ENCODE measurements at regions not wholly inside any gene's neighbourhood (a gene's known extent, or its start where the extent isn't known, plus 50 kb on each side); places are given as distances from the start of the nearest gene placed in this dataset.

DNA sequence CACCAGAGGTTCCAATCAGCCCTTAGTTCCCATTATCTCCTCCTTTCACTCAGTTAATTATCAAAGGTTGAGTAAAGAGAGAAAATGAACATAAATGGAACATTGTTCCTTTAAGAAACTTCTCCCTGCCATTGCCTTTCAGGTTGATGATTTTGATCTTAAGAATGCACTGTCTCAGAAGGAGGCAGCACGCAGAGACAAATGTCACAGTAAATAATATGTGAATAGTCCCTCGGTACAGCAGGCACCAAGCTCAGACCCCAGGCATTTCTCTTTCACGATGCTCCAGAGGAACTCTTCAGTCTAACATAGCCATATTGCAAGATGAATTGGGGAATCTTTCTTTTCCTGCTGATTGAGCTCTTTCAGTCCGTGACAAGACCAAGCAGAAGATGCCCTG is 435.3 kb upstream of the SPTLC3 start:
- TF ChIP-seq CEBPB (IDR thresholded peaks at IDR 0.05), result no peak
- TF ChIP-seq, protein P1, sequence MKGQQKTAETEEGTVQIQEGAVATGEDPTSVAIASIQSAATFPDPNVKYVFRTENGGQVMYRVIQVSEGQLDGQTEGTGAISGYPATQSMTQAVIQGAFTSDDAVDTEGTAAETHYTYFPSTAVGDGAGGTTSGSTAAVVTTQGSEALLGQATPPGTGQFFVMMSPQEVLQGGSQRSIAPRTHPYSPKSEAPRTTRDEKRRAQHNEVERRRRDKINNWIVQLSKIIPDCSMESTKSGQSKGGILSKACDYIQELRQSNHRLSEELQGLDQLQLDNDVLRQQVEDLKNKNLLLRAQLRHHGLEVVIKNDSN (IDR thresholded peaks at IDR 0.05), result no peak
- TF ChIP-seq TEAD4 (IDR thresholded peaks at IDR 0.05), result no peak
- TF ChIP-seq CREB1 (IDR thresholded peaks at IDR 0.05; ENCODE audit: low read depth), result no peak
- TF ChIP-seq FOXM1 (IDR thresholded peaks at IDR 0.05; ENCODE audit: borderline replicate concordance, low read depth), result no peak
- no peak for TF ChIP-seq RAD21 (IDR thresholded peaks at IDR 0.05; ENCODE audit: low read depth)
- TF ChIP-seq, protein P2, sequence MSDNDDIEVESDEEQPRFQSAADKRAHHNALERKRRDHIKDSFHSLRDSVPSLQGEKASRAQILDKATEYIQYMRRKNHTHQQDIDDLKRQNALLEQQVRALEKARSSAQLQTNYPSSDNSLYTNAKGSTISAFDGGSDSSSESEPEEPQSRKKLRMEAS (IDR thresholded peaks at IDR 0.05), result no peak
- no peak for TF ChIP-seq ZBTB7A (IDR thresholded peaks at IDR 0.05; ENCODE audit: low read depth)
- TF ChIP-seq, protein P3, sequence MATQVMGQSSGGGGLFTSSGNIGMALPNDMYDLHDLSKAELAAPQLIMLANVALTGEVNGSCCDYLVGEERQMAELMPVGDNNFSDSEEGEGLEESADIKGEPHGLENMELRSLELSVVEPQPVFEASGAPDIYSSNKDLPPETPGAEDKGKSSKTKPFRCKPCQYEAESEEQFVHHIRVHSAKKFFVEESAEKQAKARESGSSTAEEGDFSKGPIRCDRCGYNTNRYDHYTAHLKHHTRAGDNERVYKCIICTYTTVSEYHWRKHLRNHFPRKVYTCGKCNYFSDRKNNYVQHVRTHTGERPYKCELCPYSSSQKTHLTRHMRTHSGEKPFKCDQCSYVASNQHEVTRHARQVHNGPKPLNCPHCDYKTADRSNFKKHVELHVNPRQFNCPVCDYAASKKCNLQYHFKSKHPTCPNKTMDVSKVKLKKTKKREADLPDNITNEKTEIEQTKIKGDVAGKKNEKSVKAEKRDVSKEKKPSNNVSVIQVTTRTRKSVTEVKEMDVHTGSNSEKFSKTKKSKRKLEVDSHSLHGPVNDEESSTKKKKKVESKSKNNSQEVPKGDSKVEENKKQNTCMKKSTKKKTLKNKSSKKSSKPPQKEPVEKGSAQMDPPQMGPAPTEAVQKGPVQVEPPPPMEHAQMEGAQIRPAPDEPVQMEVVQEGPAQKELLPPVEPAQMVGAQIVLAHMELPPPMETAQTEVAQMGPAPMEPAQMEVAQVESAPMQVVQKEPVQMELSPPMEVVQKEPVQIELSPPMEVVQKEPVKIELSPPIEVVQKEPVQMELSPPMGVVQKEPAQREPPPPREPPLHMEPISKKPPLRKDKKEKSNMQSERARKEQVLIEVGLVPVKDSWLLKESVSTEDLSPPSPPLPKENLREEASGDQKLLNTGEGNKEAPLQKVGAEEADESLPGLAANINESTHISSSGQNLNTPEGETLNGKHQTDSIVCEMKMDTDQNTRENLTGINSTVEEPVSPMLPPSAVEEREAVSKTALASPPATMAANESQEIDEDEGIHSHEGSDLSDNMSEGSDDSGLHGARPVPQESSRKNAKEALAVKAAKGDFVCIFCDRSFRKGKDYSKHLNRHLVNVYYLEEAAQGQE (IDR thresholded peaks at IDR 0.05; ENCODE audit: low read depth), result no peak
- TF ChIP-seq YY1 (IDR thresholded peaks at IDR 0.05; ENCODE audit: low read depth), result no peak
- TF ChIP-seq NFIC (IDR thresholded peaks at IDR 0.05), result no peak
- TF ChIP-seq EP300 (IDR thresholded peaks at IDR 0.05; ENCODE audit: borderline replicate concordance), result no peak
- TF ChIP-seq EGR1 (IDR thresholded peaks at IDR 0.05), result no peak

Measured in Ishikawa (cell line).